ENCODE measurements at regions not wholly inside any gene's neighbourhood (a gene's known extent, or its start where the extent isn't known, plus 50 kb on each side); places are given as distances from the start of the nearest gene placed in this dataset.

DNA sequence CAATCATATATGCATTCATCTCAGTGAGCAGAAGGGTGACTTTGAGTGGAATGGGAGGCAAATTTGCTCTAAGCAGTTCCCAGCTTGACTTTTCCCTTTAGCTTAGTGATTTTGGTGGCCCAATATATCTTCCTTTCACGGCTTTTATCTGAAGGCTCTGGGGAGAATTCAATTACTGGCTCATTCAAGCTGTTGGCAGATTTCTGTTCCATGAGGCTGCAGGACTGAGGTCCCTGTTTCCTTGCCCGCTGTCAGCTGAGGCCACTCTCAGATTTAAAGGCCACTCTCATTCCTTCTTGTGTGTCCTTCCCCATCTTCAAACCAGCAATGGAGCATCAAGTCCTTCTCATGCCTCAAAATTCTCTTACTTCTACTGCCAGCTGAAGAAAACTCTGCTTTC is 170.4 kb upstream of the ATP10A start:
- TF ChIP-seq SIN3A (IDR thresholded peaks at IDR 0.05; ENCODE audit: low read depth), result no peak
- TF ChIP-seq, protein P1, sequence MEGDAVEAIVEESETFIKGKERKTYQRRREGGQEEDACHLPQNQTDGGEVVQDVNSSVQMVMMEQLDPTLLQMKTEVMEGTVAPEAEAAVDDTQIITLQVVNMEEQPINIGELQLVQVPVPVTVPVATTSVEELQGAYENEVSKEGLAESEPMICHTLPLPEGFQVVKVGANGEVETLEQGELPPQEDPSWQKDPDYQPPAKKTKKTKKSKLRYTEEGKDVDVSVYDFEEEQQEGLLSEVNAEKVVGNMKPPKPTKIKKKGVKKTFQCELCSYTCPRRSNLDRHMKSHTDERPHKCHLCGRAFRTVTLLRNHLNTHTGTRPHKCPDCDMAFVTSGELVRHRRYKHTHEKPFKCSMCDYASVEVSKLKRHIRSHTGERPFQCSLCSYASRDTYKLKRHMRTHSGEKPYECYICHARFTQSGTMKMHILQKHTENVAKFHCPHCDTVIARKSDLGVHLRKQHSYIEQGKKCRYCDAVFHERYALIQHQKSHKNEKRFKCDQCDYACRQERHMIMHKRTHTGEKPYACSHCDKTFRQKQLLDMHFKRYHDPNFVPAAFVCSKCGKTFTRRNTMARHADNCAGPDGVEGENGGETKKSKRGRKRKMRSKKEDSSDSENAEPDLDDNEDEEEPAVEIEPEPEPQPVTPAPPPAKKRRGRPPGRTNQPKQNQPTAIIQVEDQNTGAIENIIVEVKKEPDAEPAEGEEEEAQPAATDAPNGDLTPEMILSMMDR (IDR thresholded peaks at IDR 0.05 in 2 of 3, conservative IDR thresholded peaks at IDR 0.05 in 1 of 3; ENCODE audit: borderline replicate concordance in 1 of 3, insufficient read depth in 1 of 3, low read depth in 2 of 3, low read length in 2 of 3), result no peak
- no peak for TF ChIP-seq ZFX (IDR thresholded peaks at IDR 0.05)
- no peak for TF ChIP-seq EZH2 (IDR thresholded peaks at IDR 0.05)
- TF ChIP-seq POLR2A (IDR thresholded peaks at IDR 0.05; ENCODE audit: borderline replicate concordance, extremely low read depth, insufficient read depth, insufficient read length), result no peak
- no peak for TF ChIP-seq POLR2AphosphoS5 (IDR thresholded peaks at IDR 0.05; ENCODE audit: low read depth, low read length)
- no peak for TF ChIP-seq TCF7L2 (IDR thresholded peaks at IDR 0.05; ENCODE audit: borderline replicate concordance, extremely low read depth, insufficient read depth, insufficient read length)
- no peak for TF ChIP-seq CEBPB (IDR thresholded peaks at IDR 0.05; ENCODE audit: low read depth)
- TF ChIP-seq EGR1 (IDR thresholded peaks at IDR 0.05; ENCODE audit: low read depth), result no peak
- TF ChIP-seq, protein P2, sequence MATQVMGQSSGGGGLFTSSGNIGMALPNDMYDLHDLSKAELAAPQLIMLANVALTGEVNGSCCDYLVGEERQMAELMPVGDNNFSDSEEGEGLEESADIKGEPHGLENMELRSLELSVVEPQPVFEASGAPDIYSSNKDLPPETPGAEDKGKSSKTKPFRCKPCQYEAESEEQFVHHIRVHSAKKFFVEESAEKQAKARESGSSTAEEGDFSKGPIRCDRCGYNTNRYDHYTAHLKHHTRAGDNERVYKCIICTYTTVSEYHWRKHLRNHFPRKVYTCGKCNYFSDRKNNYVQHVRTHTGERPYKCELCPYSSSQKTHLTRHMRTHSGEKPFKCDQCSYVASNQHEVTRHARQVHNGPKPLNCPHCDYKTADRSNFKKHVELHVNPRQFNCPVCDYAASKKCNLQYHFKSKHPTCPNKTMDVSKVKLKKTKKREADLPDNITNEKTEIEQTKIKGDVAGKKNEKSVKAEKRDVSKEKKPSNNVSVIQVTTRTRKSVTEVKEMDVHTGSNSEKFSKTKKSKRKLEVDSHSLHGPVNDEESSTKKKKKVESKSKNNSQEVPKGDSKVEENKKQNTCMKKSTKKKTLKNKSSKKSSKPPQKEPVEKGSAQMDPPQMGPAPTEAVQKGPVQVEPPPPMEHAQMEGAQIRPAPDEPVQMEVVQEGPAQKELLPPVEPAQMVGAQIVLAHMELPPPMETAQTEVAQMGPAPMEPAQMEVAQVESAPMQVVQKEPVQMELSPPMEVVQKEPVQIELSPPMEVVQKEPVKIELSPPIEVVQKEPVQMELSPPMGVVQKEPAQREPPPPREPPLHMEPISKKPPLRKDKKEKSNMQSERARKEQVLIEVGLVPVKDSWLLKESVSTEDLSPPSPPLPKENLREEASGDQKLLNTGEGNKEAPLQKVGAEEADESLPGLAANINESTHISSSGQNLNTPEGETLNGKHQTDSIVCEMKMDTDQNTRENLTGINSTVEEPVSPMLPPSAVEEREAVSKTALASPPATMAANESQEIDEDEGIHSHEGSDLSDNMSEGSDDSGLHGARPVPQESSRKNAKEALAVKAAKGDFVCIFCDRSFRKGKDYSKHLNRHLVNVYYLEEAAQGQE (IDR thresholded peaks at IDR 0.05; ENCODE audit: low read depth), result no peak
- TF ChIP-seq SP1 (IDR thresholded peaks at IDR 0.05; ENCODE audit: low read depth), result no peak
